ENCODE measurements at regions not wholly inside any gene's neighbourhood (a gene's known extent, or its start where the extent isn't known, plus 50 kb on each side); places are given as distances from the start of the nearest gene placed in this dataset.

GRCh38 chr17:36671144-36671543 lies 69.8 kb downstream of the MRM1 start:
- Histone ChIP-seq H3K4me3 (no peak overlapping the region), H3K4me1 (no peaks in the 10 kb centered on the region), H3K27ac (no peak overlapping the region), H3K9me3 (no peaks in the 10 kb centered on the region), H3K36me3 (no peaks in the 10 kb centered on the region), H3K27me3 (no peaks in the 10 kb centered on the region)
- no peak for TF ChIP-seq POLR2AphosphoS5 (IDR thresholded peaks at IDR 0.05)
- WGBS, result 69% methylated on average over 3 of the region's 3 CpGs
- DNase-seq (ENCODE audit: low spot score in 2 of 2), result no peak

GRCh38 chr17:36672403-36672918 lies 71.1 kb downstream of the MRM1 start:
- H3K9me3 ChIP-seq, result no peaks in the 10 kb centered on the region
- H3K4me1 ChIP-seq, result no peaks in the 10 kb centered on the region
- H3K4me3 ChIP-seq, result no peak overlapping the region
- WGBS, result 84% methylated on average over 7 of the region's 7 CpGs
- no peaks in the 10 kb centered on the region for H3K27me3 ChIP-seq
- DNase-seq (ENCODE audit: low spot score in 2 of 2), result no peak
- no peaks in the 10 kb centered on the region for H3K36me3 ChIP-seq
- no peak for TF ChIP-seq EP300 (IDR thresholded peaks at IDR 0.05)
- no peak for TF ChIP-seq CTCF (IDR thresholded peaks at IDR 0.05)
- TF ChIP-seq POLR2AphosphoS5 (IDR thresholded peaks at IDR 0.05), result no peak
- no peak overlapping the region for H3K27ac ChIP-seq

GRCh38 chr17:36673068-36673467 lies 71.7 kb downstream of the MRM1 start:
- H3K4me3 ChIP-seq, result no peak overlapping the region
- no peaks in the 10 kb centered on the region for H3K9me3 ChIP-seq
- H3K4me1 ChIP-seq, result no peaks in the 10 kb centered on the region
- WGBS, result 96% methylated on average over 5 of the region's 5 CpGs
- H3K36me3 ChIP-seq, result no peaks in the 10 kb centered on the region
- no peaks in the 10 kb centered on the region for H3K27me3 ChIP-seq
- TF ChIP-seq POLR2A (IDR thresholded peaks at IDR 0.05), result no peak
- no peak for TF ChIP-seq POLR2AphosphoS5 (IDR thresholded peaks at IDR 0.05)
- no peak for TF ChIP-seq EP300 (IDR thresholded peaks at IDR 0.05)
- TF ChIP-seq CTCF (IDR thresholded peaks at IDR 0.05), result no peak
- no peak for DNase-seq (ENCODE audit: low spot score in 2 of 2)
- H3K27ac ChIP-seq, result no peak overlapping the region

DNA sequence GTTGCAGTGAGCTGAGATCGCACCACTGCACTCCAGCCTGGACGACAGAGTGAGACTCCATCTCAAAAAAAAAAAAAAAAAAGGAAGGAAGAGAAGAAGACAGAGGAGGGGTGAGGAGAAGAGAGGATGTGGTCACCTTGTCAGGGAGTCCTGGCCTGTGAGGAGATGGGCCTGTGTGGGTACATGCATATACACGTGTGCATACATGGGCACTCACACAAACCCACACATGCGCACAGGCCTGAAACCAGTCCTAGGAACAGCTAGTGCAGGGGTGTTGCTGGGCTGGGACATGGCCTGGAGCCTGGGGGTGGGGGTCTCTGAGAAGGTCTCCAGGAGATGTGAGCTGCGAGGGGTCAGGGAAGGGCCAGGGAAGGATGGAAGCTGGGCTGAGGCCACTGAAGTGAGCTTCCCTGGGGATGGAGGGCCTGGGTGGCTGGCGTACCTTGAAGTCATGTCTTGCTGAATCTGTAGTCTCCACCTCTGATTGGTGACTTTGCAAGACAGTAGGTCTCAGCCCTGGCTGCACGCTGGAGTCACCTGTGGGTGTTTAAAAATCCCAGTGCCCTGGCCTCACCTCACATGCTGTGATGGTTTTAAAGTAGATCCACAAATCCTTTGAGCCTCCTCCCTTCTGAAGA lies 72.4 kb downstream of the MRM1 start:
- DNase-seq (ENCODE audit: low spot score in 2 of 2), result no peak
- 70% methylated on average over 7 of the region's 7 CpGs for WGBS

DNA sequence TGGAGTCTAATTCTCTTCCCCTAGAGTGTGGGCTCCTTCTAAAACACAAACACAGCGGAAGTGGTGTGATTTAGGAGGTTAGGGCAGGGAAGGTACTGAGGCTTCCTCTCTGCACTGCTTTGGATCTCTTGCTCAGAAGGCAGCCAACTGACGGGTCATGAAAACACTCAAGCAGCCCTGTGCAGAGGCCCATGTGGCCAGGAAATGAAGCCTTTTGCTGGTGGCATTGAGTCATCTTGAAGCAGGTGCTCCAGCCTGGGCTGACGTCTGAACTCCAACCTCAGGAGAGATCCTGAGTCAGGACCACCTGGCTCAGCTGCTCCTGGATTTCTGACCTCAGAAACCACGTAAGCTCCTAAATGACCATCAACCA lies 72.9 kb downstream of the MRM1 start:
- Histone ChIP-seq H3K27me3 (no peaks in the 10 kb centered on the region), H3K4me1 (no peaks in the 10 kb centered on the region), H3K4me3 (no peak overlapping the region), H3K27ac (no peak overlapping the region), H3K9me3 (no peaks in the 10 kb centered on the region), H3K36me3 (no peaks in the 10 kb centered on the region)
- DNase-seq (ENCODE audit: low spot score in 2 of 2), result no peak
- no peak for TF ChIP-seq POLR2A (IDR thresholded peaks at IDR 0.05)
- TF ChIP-seq CTCF (IDR thresholded peaks at IDR 0.05), result no peak
- no peak for TF ChIP-seq EP300 (IDR thresholded peaks at IDR 0.05)
- WGBS, result 81% methylated on average over 4 of the region's 4 CpGs

More for the DNA sequence above, 72.4 kb downstream of the MRM1 start:
- H3K36me3 ChIP-seq, result no peaks in the 10 kb centered on the region
- no peaks in the 10 kb centered on the region for H3K27me3 ChIP-seq
- no peak overlapping the region for H3K27ac ChIP-seq
- TF ChIP-seq EP300 (IDR thresholded peaks at IDR 0.05), result no peak
- no peak for TF ChIP-seq CTCF (IDR thresholded peaks at IDR 0.05)
- TF ChIP-seq POLR2A (IDR thresholded peaks at IDR 0.05), result no peak
- no peak for TF ChIP-seq POLR2AphosphoS5 (IDR thresholded peaks at IDR 0.05)
- no peak overlapping the region for H3K4me3 ChIP-seq
- no peaks in the 10 kb centered on the region for H3K9me3 ChIP-seq
- no peaks in the 10 kb centered on the region for H3K4me1 ChIP-seq

DNA sequence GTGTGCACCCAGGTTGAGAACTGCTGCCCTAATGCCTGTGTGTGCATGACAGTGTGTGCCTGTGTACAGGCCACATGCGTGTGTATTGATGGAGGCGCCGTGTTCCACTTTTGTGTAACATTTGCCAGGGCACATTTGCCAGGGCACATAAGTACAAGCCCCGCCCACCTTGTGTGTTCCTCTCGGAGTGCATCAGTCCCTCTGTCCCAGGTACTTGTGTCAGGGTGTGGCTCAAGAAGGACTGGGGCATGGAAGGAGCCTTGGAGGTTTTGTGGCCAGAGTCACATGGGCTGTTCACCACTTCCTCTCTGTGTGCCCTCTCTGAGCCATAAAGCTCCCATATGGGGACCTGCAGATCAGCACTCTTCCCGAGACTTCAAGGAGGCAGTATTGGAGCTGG lies 73.9 kb downstream of the MRM1 start:
- 58% methylated on average over 6 of the region's 6 CpGs for WGBS
- no peaks in the 10 kb centered on the region for H3K9me3 ChIP-seq
- DNase-seq (ENCODE audit: low spot score in 2 of 2), result no peak
- no peak overlapping the region for H3K27ac ChIP-seq
- no peak overlapping the region for H3K4me3 ChIP-seq
- H3K36me3 ChIP-seq, result no peaks in the 10 kb centered on the region
- TF ChIP-seq EP300 (IDR thresholded peaks at IDR 0.05) (no peak), CTCF (IDR thresholded peaks at IDR 0.05) (no peak), POLR2A (IDR thresholded peaks at IDR 0.05) (no peak)
- no peaks in the 10 kb centered on the region for H3K4me1 ChIP-seq
- no peaks in the 10 kb centered on the region for H3K27me3 ChIP-seq

Data from suprapubic skin (tissue), 4 donors.